ENCODE measurements at regions not wholly inside any gene's neighbourhood (a gene's known extent, or its start where the extent isn't known, plus 50 kb on each side); places are given as distances from the start of the nearest gene placed in this dataset.
A peak's percentile ranks its signal among the peaks of the same experiment; 100 is the strongest.

DNA sequence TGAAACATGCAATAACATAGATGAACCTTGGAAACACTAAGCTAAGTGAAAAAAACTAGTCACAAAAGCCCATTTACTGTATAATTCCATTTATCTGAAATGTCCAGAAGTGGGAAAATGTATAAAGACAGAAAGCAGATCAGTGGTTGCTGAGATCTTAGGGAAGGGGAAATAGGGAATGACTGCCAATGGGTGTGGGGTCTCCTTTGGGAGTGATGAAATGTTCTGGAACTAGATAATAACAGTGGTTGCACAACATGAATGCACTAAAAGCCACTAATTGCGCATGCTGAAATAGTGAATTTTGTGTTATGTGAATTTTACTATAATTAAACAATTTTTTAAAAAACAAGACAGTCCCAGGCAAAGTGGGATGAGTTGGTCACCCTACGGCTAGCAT is 472.8 kb downstream of the CCDC171 start:
- Mint-ChIP-seq H3K9me3 (no peaks in the 10 kb centered on the region), H3K4me1 (ENCODE audit: low read depth) (peaks cover 6% of the 10 kb centered on the region), H3K4me3 (ENCODE audit: low read depth) (no peak overlapping the region), H3K36me3 (ENCODE audit: low read depth) (no peaks in the 10 kb centered on the region), H3K27me3 (ENCODE audit: low read depth) (peaks cover 5% of the 10 kb centered on the region), H3K27ac (no peak overlapping the region)
- intact Hi-C loops (cut with micrococcal nuclease) = no loop called here
- DNase-seq (ENCODE audit: low spot score) = no peak

GRCh38 chr9:16026886-16027285 is 474.0 kb downstream of the CCDC171 start:
- no peaks in the 10 kb centered on the region for H3K9me3 Mint-ChIP-seq
- no peak overlapping the region for H3K27ac Mint-ChIP-seq
- H3K4me3 Mint-ChIP-seq (ENCODE audit: low read depth) = no peak overlapping the region
- H3K36me3 Mint-ChIP-seq (ENCODE audit: low read depth) = no peaks in the 10 kb centered on the region
- peaks cover 7% of the 10 kb centered on the region for H3K27me3 Mint-ChIP-seq (ENCODE audit: low read depth)
- peaks cover 9% of the 10 kb centered on the region for H3K4me1 Mint-ChIP-seq (ENCODE audit: low read depth)
- intact Hi-C loops (cut with micrococcal nuclease) = no loop called here
- no peak for DNase-seq (ENCODE audit: low spot score)

GRCh38 chr9:16028548-16028947 is 475.7 kb downstream of the CCDC171 start:
- Mint-ChIP-seq H3K9me3 (no peaks in the 10 kb centered on the region), H3K4me1 (ENCODE audit: low read depth) (peaks cover 9% of the 10 kb centered on the region), H3K27me3 (ENCODE audit: low read depth) (peaks cover 9% of the 10 kb centered on the region), H3K36me3 (ENCODE audit: low read depth) (no peaks in the 10 kb centered on the region), H3K4me3 (ENCODE audit: low read depth) (no peak overlapping the region), H3K27ac (no peak overlapping the region)
- intact Hi-C loops (cut with micrococcal nuclease) = no loop called here
- DNase-seq (ENCODE audit: low spot score) = no peak

DNA sequence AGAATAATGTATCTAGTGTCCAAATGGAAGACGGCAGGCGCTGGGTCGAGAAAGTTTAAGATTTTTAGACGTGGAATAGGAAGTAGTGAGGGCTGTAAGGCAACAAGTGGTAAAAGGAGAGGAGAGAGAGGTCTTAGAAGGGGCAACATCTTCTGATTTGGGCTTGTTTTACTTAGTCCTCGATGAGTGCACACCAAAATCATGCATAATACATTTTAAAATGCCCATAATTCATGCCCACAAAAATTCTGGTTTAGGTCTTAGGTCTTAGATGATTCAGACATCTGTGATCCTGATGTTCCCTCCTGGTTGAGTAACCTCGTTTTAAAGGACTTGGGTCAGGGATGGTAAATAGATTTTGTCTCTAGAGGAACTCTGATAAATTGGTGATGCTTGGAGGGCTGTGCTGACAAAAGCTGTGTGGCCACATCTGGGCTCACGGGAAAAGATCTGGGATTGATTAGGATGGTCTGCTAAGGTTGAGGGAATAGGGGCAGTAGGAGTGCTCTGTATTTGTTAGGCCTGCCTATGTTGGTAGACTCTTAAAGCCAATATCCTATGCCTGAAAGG is 476.3 kb downstream of the CCDC171 start:
- Mint-ChIP-seq H3K4me3 (ENCODE audit: low read depth) (no peak overlapping the region), H3K36me3 (ENCODE audit: low read depth) (no peaks in the 10 kb centered on the region), H3K9me3 (no peaks in the 10 kb centered on the region), H3K27ac (no peak overlapping the region), H3K4me1 (ENCODE audit: low read depth) (peaks cover 9% of the 10 kb centered on the region), H3K27me3 (ENCODE audit: low read depth) (peaks cover 12% of the 10 kb centered on the region)
- DNase-seq (ENCODE audit: low spot score) = no peak
- intact Hi-C loops (cut with micrococcal nuclease) = no loop called here

- H3K4me3 Mint-ChIP-seq (ENCODE audit: low read depth) = no peak overlapping the region
- peaks cover 9% of the 10 kb centered on the region for H3K4me1 Mint-ChIP-seq (ENCODE audit: low read depth)
- intact Hi-C loops (cut with micrococcal nuclease) = loop anchor here (10.0 kb wide), 1 partner anchor 95 kb away; no protein-coding TSS in a partner anchor
- H3K36me3 Mint-ChIP-seq (ENCODE audit: low read depth) = no peaks in the 10 kb centered on the region
- no peak for DNase-seq (ENCODE audit: low spot score)
- H3K27me3 Mint-ChIP-seq (ENCODE audit: low read depth) = peaks cover 14% of the 10 kb centered on the region
- no peak overlapping the region for H3K27ac Mint-ChIP-seq
- H3K9me3 Mint-ChIP-seq = no peaks in the 10 kb centered on the region
Observed at GRCh38 chr9:16029796-16030363, 477.0 kb downstream of the CCDC171 start.

DNA sequence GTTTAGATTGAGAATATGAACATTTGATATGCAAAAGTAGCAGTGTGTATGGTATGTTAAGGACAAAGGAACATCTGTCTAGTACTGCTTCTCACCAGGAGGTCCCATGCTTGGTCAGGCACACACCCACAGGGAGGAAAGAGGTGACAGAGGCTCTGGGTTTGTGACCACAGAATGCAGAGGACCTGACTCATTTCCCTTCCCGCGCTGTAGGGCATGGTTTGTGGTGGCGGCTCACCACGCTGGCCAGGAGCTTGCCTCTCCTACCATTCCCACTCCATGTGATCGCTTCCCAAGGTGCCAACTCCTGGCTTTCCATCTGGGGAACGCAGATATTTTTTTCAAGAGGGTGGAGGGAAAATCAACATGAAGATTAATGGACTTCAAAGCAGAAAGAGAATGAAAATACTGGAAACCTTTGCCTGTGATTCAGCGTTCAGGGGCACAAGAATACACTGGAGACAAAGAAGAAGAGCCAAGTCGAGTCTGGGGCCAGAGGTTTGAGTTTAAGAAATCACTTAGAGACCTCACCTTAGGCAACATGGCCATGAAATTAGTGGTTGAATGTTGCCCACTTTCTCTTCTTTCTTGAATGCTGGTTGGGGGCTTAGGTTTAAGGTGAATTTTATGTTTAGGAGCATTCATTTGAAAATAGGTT is 477.8 kb downstream of the CCDC171 start:
- no peak overlapping the region for H3K27ac Mint-ChIP-seq
- H3K4me3 Mint-ChIP-seq (ENCODE audit: low read depth) = no peak overlapping the region
- peaks cover 14% of the 10 kb centered on the region for H3K27me3 Mint-ChIP-seq (ENCODE audit: low read depth)
- peak; percentile 10 for DNase-seq (ENCODE audit: low spot score)
- H3K4me1 Mint-ChIP-seq (ENCODE audit: low read depth) = peaks cover 9% of the 10 kb centered on the region
- no peaks in the 10 kb centered on the region for H3K9me3 Mint-ChIP-seq
- H3K36me3 Mint-ChIP-seq (ENCODE audit: low read depth) = no peaks in the 10 kb centered on the region
- intact Hi-C loops (cut with micrococcal nuclease) = loop anchor here (10.0 kb wide), 1 partner anchor 94 kb away; no protein-coding TSS in a partner anchor

GRCh38 chr9:16031486-16031885 is 478.6 kb downstream of the CCDC171 start:
- no peak for DNase-seq (ENCODE audit: low spot score)
- Mint-ChIP-seq H3K4me3 (ENCODE audit: low read depth) (no peak overlapping the region), H3K27ac (no peak overlapping the region), H3K36me3 (ENCODE audit: low read depth) (no peaks in the 10 kb centered on the region), H3K9me3 (no peaks in the 10 kb centered on the region), H3K4me1 (ENCODE audit: low read depth) (peaks cover 9% of the 10 kb centered on the region), H3K27me3 (ENCODE audit: low read depth) (peaks cover 14% of the 10 kb centered on the region)
- intact Hi-C loops (cut with micrococcal nuclease) = loop anchor here (10.0 kb wide), 1 partner anchor 93 kb away; no protein-coding TSS in a partner anchor

DNA sequence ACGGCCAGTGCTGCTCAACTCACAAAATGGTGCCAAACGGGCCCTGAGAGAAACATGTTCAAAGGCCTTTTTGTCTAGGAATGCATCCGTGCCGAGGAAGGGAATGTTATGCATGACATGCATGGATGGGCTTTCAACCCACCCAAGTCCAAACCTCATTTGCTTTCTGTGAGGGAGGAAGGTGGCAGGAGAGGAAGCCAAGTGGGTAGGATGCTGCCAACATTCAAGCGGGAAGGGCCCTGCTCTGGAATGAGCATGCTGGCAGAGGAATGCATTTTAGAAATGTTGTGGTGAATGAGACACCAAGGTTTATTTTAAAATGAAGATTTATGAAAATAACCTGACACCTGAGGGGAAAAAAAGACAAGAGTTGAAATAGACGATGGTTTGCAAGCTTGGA is 479.1 kb downstream of the CCDC171 start:
- intact Hi-C loops (cut with micrococcal nuclease) = loop anchor here (10.0 kb wide), 1 partner anchor 93 kb away; no protein-coding TSS in a partner anchor
- Mint-ChIP-seq H3K4me1 (ENCODE audit: low read depth) (peaks cover 9% of the 10 kb centered on the region), H3K36me3 (ENCODE audit: low read depth) (no peaks in the 10 kb centered on the region), H3K9me3 (no peaks in the 10 kb centered on the region), H3K27me3 (ENCODE audit: low read depth) (peaks cover 16% of the 10 kb centered on the region), H3K27ac (no peak overlapping the region), H3K4me3 (ENCODE audit: low read depth) (no peak overlapping the region)
- DNase-seq (ENCODE audit: low spot score) = no peak

DNA sequence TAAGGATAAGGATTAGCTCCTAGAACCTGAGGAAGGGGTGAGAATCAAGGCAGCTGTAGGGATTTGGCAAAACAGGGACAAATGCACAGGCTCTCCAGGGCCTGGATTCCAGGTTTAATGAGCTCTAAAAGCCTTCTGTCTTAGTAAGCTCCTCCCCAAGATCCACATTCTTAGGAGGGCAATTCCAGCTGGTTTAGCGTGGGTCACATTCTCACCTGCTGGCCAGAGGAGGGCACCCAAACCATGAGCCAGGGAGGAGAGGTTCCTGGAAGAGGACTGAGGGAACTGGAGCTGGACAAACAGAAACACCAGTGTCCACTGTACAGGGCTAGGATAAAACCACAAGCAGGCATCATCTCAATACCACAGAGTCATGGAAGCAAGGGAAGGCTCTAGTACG is 480.0 kb downstream of the CCDC171 start:
- H3K4me1 Mint-ChIP-seq (ENCODE audit: low read depth) = peaks cover 9% of the 10 kb centered on the region
- intact Hi-C loops (cut with micrococcal nuclease) = loop anchor here (10.0 kb wide), 1 partner anchor 92 kb away; no protein-coding TSS in a partner anchor

DNA sequence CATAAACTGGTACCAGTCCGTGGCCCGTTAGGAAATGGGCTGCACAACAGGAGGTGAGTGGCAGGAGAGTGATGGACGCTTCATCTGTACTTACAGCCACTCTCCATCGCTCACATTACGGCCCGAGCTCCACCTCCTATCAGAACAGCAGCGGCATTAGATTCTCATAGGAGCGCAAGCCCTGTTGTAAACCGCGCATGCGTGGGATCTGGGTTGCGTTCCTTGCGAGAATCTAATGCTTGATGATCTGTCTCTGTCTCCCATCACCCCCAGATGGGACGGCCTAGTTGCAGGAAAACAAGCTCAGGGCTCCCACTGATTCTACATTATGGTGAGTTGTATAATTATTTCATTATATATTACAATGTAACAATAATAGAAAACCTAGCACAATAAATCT is 480.4 kb downstream of the CCDC171 start:
- Mint-ChIP-seq H3K27me3 (ENCODE audit: low read depth) (peaks cover 14% of the 10 kb centered on the region), H3K27ac (no peak overlapping the region), H3K9me3 (no peaks in the 10 kb centered on the region), H3K36me3 (ENCODE audit: low read depth) (no peaks in the 10 kb centered on the region), H3K4me1 (ENCODE audit: low read depth) (peaks cover 9% of the 10 kb centered on the region), H3K4me3 (ENCODE audit: low read depth) (no peak overlapping the region)
- no peak for DNase-seq (ENCODE audit: low spot score)
- intact Hi-C loops (cut with micrococcal nuclease) = loop anchor here (10.0 kb wide), 1 partner anchor 92 kb away; no protein-coding TSS in a partner anchor

More for the DNA sequence above, 480.0 kb downstream of the CCDC171 start:
- no peak overlapping the region for H3K4me3 Mint-ChIP-seq (ENCODE audit: low read depth)
- H3K27ac Mint-ChIP-seq = no peak overlapping the region
- H3K36me3 Mint-ChIP-seq (ENCODE audit: low read depth) = no peaks in the 10 kb centered on the region
- H3K27me3 Mint-ChIP-seq (ENCODE audit: low read depth) = peaks cover 16% of the 10 kb centered on the region
- no peak for DNase-seq (ENCODE audit: low spot score)
- H3K9me3 Mint-ChIP-seq = no peaks in the 10 kb centered on the region

- H3K4me3 Mint-ChIP-seq (ENCODE audit: low read depth) = no peak overlapping the region
- intact Hi-C loops (cut with micrococcal nuclease) = loop anchor here (10.0 kb wide), 1 partner anchor 91 kb away; no protein-coding TSS in a partner anchor
- H3K4me1 Mint-ChIP-seq (ENCODE audit: low read depth) = peaks cover 9% of the 10 kb centered on the region
Observed at GRCh38 chr9:16033921-16034691, 481.3 kb downstream of the CCDC171 start.

DNA sequence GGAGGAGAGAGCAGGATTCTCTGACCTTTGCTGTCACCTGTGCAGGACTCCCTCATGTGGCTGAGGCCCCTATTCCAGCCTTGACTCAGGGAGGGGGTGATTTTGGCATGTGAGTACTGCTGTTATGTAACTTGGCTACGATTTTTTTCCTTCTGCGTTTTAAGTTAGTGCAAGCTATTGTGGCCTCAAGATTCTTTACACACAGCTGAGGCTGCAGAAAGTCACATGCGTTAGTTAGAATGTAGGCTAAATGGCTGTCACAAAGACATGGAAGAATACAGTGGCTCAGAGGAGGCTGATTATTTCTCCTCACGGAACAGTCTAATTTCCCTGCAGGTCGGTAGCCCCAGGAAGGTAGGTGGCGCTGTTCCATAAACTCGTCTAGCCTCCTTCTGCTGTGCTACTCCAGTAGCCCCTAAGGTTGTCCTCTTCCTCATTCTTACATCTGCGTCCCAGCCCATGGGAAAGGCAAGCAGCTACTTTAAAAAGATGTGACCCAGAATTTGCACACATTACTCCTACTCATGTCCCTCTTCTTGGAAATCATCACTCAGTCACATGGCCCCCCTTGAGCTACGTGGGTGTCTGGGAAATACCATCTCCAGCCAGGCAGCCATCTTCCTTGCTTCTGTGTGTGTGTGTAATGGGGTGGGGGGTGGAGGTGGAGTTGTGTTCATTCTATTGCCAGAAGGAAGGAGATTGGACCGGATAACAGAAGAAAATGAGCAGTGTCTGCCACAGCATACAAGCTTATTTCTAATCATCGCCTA is 486.6 kb downstream of the CCDC171 start:
- no peaks in the 10 kb centered on the region for H3K36me3 Mint-ChIP-seq (ENCODE audit: low read depth)
- intact Hi-C loops (cut with micrococcal nuclease) = loop anchor here (10.0 kb wide), 1 partner anchor 85 kb away; no protein-coding TSS in a partner anchor
- no peaks in the 10 kb centered on the region for H3K4me1 Mint-ChIP-seq (ENCODE audit: low read depth)
- no peak overlapping the region for H3K4me3 Mint-ChIP-seq (ENCODE audit: low read depth)
- H3K27ac Mint-ChIP-seq = no peak overlapping the region
- no peak for DNase-seq (ENCODE audit: low spot score)
- H3K9me3 Mint-ChIP-seq = no peaks in the 10 kb centered on the region
- peaks cover 2% of the 10 kb centered on the region for H3K27me3 Mint-ChIP-seq (ENCODE audit: low read depth)

More at GRCh38 chr9:16033921-16034691, 481.3 kb downstream of the CCDC171 start:
- Mint-ChIP-seq H3K9me3 (no peaks in the 10 kb centered on the region), H3K27me3 (ENCODE audit: low read depth) (peaks cover 14% of the 10 kb centered on the region), H3K36me3 (ENCODE audit: low read depth) (no peaks in the 10 kb centered on the region), H3K27ac (no peak overlapping the region)
- DNase-seq (ENCODE audit: low spot score) = no peak

Measured in activated T-helper 2 cell treated with anti-CD3 and anti-CD28 coated beads, Interferon-gamma antibody, Interleukin-2, Interleukin-4, amounts not matched to agents 10 μg/mL and 5 μg/mL and 100 μg/mL, durations not matched to agents 14 hours and 24 hours and 36 hours (primary cell).